ENCODE measurements at regions not wholly inside any gene's neighbourhood (a gene's known extent, or its start where the extent isn't known, plus 50 kb on each side); places are given as distances from the start of the nearest gene placed in this dataset.

DNA sequence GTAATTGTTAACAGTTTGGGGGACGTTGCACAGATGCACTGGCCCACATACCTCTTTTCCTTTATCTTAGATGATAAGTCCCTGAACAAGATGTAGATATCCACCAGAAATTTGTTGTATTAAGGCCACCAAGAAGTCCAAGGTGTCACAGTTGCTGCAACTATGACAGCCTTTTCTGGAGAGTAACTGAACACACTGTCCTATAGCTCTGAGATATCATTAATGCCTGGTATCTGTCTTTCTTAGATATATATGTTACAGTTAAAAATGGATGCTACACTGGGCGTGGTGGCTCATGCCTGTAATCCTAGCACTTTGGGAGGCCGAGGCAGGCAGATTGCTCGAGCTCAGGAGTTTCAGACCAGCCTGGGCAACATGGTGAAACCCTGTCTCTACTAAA is 77.8 kb upstream of the PRDX4 start:
- TF ChIP-seq POLR2A (IDR thresholded peaks at IDR 0.05) = no peak
- TF ChIP-seq, protein P1, sequence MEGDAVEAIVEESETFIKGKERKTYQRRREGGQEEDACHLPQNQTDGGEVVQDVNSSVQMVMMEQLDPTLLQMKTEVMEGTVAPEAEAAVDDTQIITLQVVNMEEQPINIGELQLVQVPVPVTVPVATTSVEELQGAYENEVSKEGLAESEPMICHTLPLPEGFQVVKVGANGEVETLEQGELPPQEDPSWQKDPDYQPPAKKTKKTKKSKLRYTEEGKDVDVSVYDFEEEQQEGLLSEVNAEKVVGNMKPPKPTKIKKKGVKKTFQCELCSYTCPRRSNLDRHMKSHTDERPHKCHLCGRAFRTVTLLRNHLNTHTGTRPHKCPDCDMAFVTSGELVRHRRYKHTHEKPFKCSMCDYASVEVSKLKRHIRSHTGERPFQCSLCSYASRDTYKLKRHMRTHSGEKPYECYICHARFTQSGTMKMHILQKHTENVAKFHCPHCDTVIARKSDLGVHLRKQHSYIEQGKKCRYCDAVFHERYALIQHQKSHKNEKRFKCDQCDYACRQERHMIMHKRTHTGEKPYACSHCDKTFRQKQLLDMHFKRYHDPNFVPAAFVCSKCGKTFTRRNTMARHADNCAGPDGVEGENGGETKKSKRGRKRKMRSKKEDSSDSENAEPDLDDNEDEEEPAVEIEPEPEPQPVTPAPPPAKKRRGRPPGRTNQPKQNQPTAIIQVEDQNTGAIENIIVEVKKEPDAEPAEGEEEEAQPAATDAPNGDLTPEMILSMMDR (IDR thresholded peaks at IDR 0.05) = no peak
